Right atrium auricular region (tissue), 2 donors: ENCODE measurements at regions not wholly inside any gene's neighbourhood (a gene's known extent, or its start where the extent isn't known, plus 50 kb on each side); places are given as distances from the start of the nearest gene placed in this dataset.
A peak's percentile ranks its signal among the peaks of the same experiment; 100 is the strongest.

Experiments used
- DNase-seq: peaks from one replicate; pipeline ENCODE4 v3.0.0-alpha.2; 2019; ENCODE audit warnings: low spot score
- H3K27ac ChIP-seq, 2 donors: fragments of 200-600 bp; sonication (generic); 1 replicate in 1 of 2; 2 replicates in 1 of 2; pipeline ENCODE4 v1.5.1; 2016 to 2019
- H3K27me3 ChIP-seq, 2 donors: fragments of 200-600 bp; sonication (generic); one replicate each; pipeline versions ENCODE4 v1.5.1 to v1.6.0; 2017 to 2019
- H3K36me3 ChIP-seq: fragments of 200-600 bp; sonication (generic); one replicate; pipeline ENCODE4 v1.5.1; 2016
- H3K4me1 ChIP-seq, 2 donors: fragments of 200-600 bp; sonication (generic); one replicate each; pipeline versions ENCODE4 v1.5.1 to v1.6.0; 2017 to 2019
- H3K4me3 ChIP-seq, 2 donors: fragments of 200-600 bp; sonication (generic); 1 replicate in 1 of 2; 2 replicates in 1 of 2; pipeline ENCODE4 v1.5.1; 2017 to 2019; ENCODE audit warnings: mild to moderate bottlenecking in 1 of 2, moderate library complexity in 1 of 2
- H3K9me3 ChIP-seq, 2 donors: fragments of 200-600 bp; sonication (generic); one replicate each; pipeline ENCODE4 v1.5.1; 2019
- TF ChIP-seq, protein P1 (sequence below), 2 donors: fragments of 200-600 bp; sonication (generic); IDR thresholded peaks; one replicate each; pipeline ENCODE4 v1.5.1; 2019; ENCODE audit warnings: antibody characterized with exemption in 2 of 2

DNA sequence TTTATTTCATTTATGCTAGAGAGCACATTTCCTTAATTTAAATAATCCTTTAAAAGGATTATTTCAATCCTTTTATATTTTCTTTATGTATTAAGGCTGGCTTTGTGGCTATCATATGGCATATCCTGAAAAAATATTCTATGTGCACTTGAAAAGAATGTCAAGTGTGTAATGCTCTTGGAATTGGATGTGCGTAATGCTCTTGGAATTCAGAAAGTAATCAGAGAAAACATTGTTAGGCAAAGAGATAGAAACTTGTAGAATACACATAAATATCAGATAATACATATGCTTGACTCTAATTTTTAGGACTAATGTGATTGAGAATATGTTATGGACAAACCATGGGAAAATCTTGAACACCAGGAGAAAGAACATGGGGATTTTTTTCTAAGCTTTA lies 197.5 kb upstream of the COL3A1 start:
- no peak for DNase-seq
- no peaks in the 10 kb centered on the region for H3K27me3 ChIP-seq
- no peak overlapping the region for H3K27ac ChIP-seq
- no peaks in the 10 kb centered on the region for H3K36me3 ChIP-seq
- H3K4me3 ChIP-seq = no peak overlapping the region
- TF ChIP-seq, protein P1, sequence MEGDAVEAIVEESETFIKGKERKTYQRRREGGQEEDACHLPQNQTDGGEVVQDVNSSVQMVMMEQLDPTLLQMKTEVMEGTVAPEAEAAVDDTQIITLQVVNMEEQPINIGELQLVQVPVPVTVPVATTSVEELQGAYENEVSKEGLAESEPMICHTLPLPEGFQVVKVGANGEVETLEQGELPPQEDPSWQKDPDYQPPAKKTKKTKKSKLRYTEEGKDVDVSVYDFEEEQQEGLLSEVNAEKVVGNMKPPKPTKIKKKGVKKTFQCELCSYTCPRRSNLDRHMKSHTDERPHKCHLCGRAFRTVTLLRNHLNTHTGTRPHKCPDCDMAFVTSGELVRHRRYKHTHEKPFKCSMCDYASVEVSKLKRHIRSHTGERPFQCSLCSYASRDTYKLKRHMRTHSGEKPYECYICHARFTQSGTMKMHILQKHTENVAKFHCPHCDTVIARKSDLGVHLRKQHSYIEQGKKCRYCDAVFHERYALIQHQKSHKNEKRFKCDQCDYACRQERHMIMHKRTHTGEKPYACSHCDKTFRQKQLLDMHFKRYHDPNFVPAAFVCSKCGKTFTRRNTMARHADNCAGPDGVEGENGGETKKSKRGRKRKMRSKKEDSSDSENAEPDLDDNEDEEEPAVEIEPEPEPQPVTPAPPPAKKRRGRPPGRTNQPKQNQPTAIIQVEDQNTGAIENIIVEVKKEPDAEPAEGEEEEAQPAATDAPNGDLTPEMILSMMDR (IDR thresholded peaks at IDR 0.05) = no peak
- H3K9me3 ChIP-seq = peaks cover 0 to 4% of the 10 kb centered on the region in 2 donors
- H3K4me1 ChIP-seq = no peaks in the 10 kb centered on the region

DNA sequence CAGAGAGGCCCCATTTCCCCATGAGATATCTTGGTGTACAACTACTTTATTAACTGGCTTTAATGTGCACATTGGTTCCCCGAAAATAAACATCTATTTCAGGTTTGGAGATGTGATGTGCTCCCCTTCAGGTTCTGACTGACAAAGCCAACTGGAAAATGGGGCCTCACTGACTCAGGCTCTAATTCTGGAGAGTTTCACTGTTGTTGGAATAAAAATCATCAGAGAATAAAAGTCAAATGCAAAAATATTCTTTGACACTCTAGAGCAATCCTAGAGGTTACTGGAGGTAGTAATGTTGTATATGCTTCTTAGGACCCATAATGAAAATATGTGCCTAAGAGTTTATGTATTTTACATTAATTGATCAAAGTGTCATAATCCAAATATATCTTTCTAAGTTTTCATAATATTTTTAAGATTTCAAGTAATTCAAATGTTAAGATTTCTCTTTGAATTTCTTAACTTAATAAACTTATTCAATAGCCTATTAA lies 189.9 kb upstream of the COL3A1 start:
- DNase-seq = no peak
- TF ChIP-seq, protein P1 (IDR thresholded peaks at IDR 0.05) = no peak
- no peak overlapping the region for H3K27ac ChIP-seq
- no peaks in the 10 kb centered on the region for H3K9me3 ChIP-seq
- no peaks in the 10 kb centered on the region for H3K4me1 ChIP-seq
- no peaks in the 10 kb centered on the region for H3K36me3 ChIP-seq
- H3K4me3 ChIP-seq = no peak overlapping the region
- no peaks in the 10 kb centered on the region for H3K27me3 ChIP-seq

DNA sequence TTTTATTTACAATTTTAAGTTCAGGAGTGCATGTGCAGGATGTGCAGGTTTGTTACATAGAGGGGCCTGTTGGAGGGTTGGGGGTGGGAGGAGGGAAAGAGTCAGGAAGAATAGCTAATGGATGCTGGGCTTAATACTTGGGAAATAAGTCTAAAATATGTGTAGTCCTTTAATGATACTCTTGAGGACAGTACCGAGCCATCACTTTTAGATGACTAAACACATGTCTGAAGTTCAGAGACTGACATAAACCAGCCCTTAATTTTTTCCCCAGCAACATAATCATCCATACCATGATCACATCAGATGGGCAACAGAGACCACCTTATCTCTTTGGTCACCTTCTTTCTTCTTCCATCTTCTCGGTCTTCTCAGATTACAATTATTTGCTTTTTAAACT lies 189.1 kb upstream of the COL3A1 start:
- TF ChIP-seq, protein P1 (IDR thresholded peaks at IDR 0.05) = no peak
- Histone ChIP-seq H3K4me3 (no peak overlapping the region), H3K27me3 (no peaks in the 10 kb centered on the region), H3K36me3 (no peaks in the 10 kb centered on the region), H3K9me3 (no peaks in the 10 kb centered on the region), H3K4me1 (no peaks in the 10 kb centered on the region), H3K27ac (peak overlapping the region in 1 of 2 donors; percentile 79)
- no peak for DNase-seq

DNA sequence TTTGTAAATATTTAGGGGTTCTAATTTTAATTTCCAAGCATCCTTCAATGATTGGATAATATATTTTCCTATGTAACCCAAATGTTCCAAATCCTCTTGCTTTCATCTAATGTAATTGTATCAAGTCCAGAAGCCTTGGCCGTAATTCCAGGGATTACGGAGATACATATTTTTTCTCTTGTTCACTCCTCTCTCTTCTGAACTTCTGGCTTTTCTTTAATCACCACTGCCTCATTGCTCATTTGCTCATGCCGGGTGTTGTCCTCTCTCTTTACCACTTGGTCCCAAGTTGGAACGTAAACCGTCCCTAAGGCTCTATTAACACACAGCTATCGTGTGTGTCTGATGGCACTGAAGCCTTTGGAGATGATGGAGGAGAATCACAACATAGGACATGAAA lies 188.7 kb upstream of the COL3A1 start:
- Histone ChIP-seq H3K4me1 (no peaks in the 10 kb centered on the region), H3K27ac (peak overlapping the region; percentile 57 to 79), H3K9me3 (no peaks in the 10 kb centered on the region), H3K36me3 (no peaks in the 10 kb centered on the region), H3K27me3 (no peaks in the 10 kb centered on the region), H3K4me3 (no peak overlapping the region)
- DNase-seq = no peak
- TF ChIP-seq, protein P1 (IDR thresholded peaks at IDR 0.05) = no peak

DNA sequence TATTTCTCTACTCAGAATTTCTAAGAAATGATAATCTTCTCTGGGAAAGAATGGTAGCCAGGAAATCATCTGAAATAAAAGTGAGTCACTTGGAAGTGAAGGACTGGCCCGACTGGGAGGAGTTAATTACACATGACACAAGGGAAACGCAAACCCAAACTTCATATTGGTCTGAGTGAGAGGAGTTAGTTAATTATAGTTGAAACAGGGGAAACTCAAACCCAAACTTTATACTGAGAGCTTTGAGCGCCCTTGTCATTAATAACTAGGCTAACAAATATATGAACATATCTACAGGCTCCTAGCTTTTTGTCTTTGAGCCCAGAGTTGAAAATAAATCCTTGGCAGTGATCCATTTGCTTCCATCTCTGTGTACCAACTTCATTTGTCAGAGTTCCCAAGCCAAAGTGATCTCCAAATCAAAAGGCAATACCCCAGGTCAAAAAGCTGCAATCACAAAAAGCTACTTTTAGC lies 187.8 kb upstream of the COL3A1 start:
- Histone ChIP-seq H3K27me3 (no peaks in the 10 kb centered on the region), H3K4me3 (no peak overlapping the region), H3K27ac (peak overlapping the region; percentile 57 to 79), H3K4me1 (no peaks in the 10 kb centered on the region), H3K9me3 (no peaks in the 10 kb centered on the region), H3K36me3 (no peaks in the 10 kb centered on the region)
- no peak for DNase-seq
- TF ChIP-seq, protein P1 (IDR thresholded peaks at IDR 0.05) = no peak

DNA sequence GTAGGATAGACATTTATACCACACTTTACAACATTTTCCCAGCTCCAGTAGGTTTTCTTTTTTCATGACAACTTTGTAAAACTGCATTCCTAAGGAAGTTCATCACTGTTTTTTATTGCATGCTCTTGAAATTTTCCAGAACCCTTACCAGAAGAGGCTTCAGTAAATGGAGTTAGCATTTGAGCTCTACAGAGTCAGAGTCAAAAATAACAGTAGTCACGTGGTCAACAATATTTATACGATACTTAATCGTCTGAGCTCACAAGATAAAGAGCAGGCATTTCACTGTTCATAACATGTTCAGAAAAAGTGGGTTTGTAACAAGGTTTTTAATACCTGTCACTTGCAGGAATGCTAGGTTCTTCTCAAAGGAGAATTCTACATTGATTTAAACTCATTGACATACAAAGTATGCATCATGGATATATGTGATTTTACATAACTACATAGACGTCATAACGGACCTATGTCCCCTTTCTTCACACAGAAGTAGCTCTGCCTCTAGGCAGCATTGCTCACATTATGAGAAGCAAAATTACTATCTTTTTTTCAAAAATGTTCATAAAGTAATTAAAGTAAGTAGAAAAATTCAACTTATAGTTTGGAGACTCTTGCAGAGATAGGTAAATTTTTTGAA lies 187.0 kb upstream of the COL3A1 start:
- Histone ChIP-seq H3K4me1 (no peaks in the 10 kb centered on the region), H3K27ac (peak overlapping the region; percentile 57 to 79), H3K4me3 (no peak overlapping the region), H3K36me3 (no peaks in the 10 kb centered on the region), H3K9me3 (no peaks in the 10 kb centered on the region), H3K27me3 (no peaks in the 10 kb centered on the region)
- no peak for DNase-seq
- TF ChIP-seq, protein P1 (IDR thresholded peaks at IDR 0.05) = no peak
